K562 (cell line): ENCODE measurements at regions not wholly inside any gene's neighbourhood (a gene's known extent, or its start where the extent isn't known, plus 50 kb on each side); places are given as distances from the start of the nearest gene placed in this dataset.

Experiments
- BRD4 ChIP-seq: fragments of 200-600 bp; sonication (generic); IDR thresholded peaks from 2 replicates; pipeline ENCODE4 v1.6.1; 2017; ENCODE audit warnings: inconsistent platforms
- BRF1 ChIP-seq: IDR thresholded peaks from 3 replicates; pipeline ENCODE4 v1.6.1; 2011; ENCODE audit warnings: borderline replicate concordance, mild to moderate bottlenecking; ENCODE audit not compliant: insufficient read length; ENCODE audit errors: extremely low read depth
- CBFA2T3 ChIP-seq: fragments of 450-650 bp; IDR thresholded peaks from 2 replicates; pipeline ENCODE4 v1.6.1; 2017
- DACH1 ChIP-seq: fragments of 450-650 bp; IDR thresholded peaks from 2 replicates; pipeline ENCODE4 v1.6.1; 2018; ENCODE audit not compliant: partially characterized antibody
- DPF2 ChIP-seq: fragments of 450-650 bp; IDR thresholded peaks from 2 replicates; pipeline ENCODE4 v1.6.1; 2016
- EP300 ChIP-seq: IDR thresholded peaks from 2 replicates; pipeline ENCODE4 v1.6.1; 2012; ENCODE audit warnings: low read length, improper control_type of control experiment
- ILK ChIP-seq: fragments of 450-650 bp; IDR thresholded peaks from 2 replicates; pipeline ENCODE4 v1.6.1; 2016; ENCODE audit warnings: missing genetic modification characterization, low read depth, mild to moderate bottlenecking, missing compliant biosample characterization, moderate library complexity, borderline replicate concordance
- MCM3 ChIP-seq: fragments of 450-650 bp; IDR thresholded peaks from 2 replicates; pipeline ENCODE4 v1.6.1; 2016
- MEIS2 ChIP-seq: fragments of 450-650 bp; IDR thresholded peaks from 2 replicates; pipeline ENCODE4 v1.6.1; 2014; ENCODE audit warnings: mild to moderate bottlenecking; ENCODE audit not compliant: partially characterized antibody
- MYBL2 ChIP-seq, 2 experiments: fragments of 450-650 bp in 1 of 2; sonication (generic) in 1 of 2; formaldehyde crosslinking in 1 of 2; IDR thresholded peaks; 2 replicates each; pipeline versions ENCODE4 v1.6.1 to v1.8.1; 2017 to 2022; ENCODE audit warnings: borderline replicate concordance in 1 of 2, inconsistent platforms in 1 of 2, low read depth in 1 of 2, mild to moderate bottlenecking in 1 of 2, missing genetic modification reagents in 1 of 2, moderate library complexity in 1 of 2
- NCOA1 ChIP-seq: fragments of 450-650 bp; IDR thresholded peaks from 2 replicates; pipeline ENCODE4 v1.6.1; 2016; ENCODE audit warnings: low read depth
- NFATC3 ChIP-seq: fragments of 450-650 bp; IDR thresholded peaks from 2 replicates; pipeline ENCODE4 v1.6.1; 2017; ENCODE audit warnings: mild to moderate bottlenecking
- NFRKB ChIP-seq: fragments of 450-650 bp; IDR thresholded peaks from 2 replicates; pipeline ENCODE4 v1.6.1; 2016; ENCODE audit warnings: low read depth
- POLR2H ChIP-seq: IDR thresholded peaks from 2 replicates; pipeline ENCODE4 v1.6.1; 2016; ENCODE audit warnings: missing genetic modification characterization, low read depth, mild to moderate bottlenecking, control low read depth, missing compliant biosample characterization, moderate library complexity
- RBBP5 ChIP-seq: fragments of 200-600 bp; sonication (generic); IDR thresholded peaks from 2 replicates; pipeline ENCODE4 v1.6.1; 2012; ENCODE audit warnings: borderline replicate concordance, mild to moderate bottlenecking, low read length, control low read depth, inconsistent platforms; ENCODE audit not compliant: insufficient read depth, poor library complexity, severe bottlenecking
- SMAD4 ChIP-seq: fragments of 250-450 bp; sonication (Bioruptor Pico); conservative IDR thresholded peaks from 2 replicates; pipeline ENCODE4 v1.8.0; 2021; ENCODE audit warnings: inconsistent platforms, mild to moderate bottlenecking, moderate library complexity
- SMARCA4 ChIP-seq: fragments of 450-650 bp; IDR thresholded peaks from 2 replicates; pipeline ENCODE4 v1.6.1; 2016
- SMARCC2 ChIP-seq: fragments of 450-650 bp; IDR thresholded peaks from 2 replicates; pipeline ENCODE4 v1.6.1; 2017; ENCODE audit warnings: antibody characterized with exemption, moderate library complexity, mild to moderate bottlenecking, low read depth
- SMARCE1 ChIP-seq: fragments of 450-650 bp; IDR thresholded peaks from 2 replicates; pipeline ENCODE4 v1.7.1; 2016; ENCODE audit warnings: mild to moderate bottlenecking
- STAT5A ChIP-seq: IDR thresholded peaks from 2 replicates; pipeline ENCODE4 v1.6.1; 2012; ENCODE audit warnings: low read length, inconsistent platforms, borderline replicate concordance
- TBL1XR1 ChIP-seq, 2 experiments: IDR thresholded peaks; 2 replicates each; pipeline ENCODE4 v1.6.1; 2012; ENCODE audit warnings: improper control_type of control experiment in 2 of 2, low read length in 2 of 2, mild to moderate bottlenecking in 1 of 2
- ZBTB5 ChIP-seq: fragments of 450-650 bp; IDR thresholded peaks from 2 replicates; pipeline ENCODE4 v1.6.1; 2017; ENCODE audit warnings: antibody characterized with exemption
- ZNF592 ChIP-seq: fragments of 450-650 bp; IDR thresholded peaks from 2 replicates; pipeline ENCODE4 v1.6.1; 2017; ENCODE audit warnings: antibody characterized with exemption, mild to moderate bottlenecking
- TF ChIP-seq, protein P1 (sequence below): fragments of 450-650 bp; formaldehyde crosslinking; conservative IDR thresholded peaks from 2 replicates; pipeline ENCODE4 v1.4.0; 2022; ENCODE audit warnings: mild to moderate bottlenecking, missing genetic modification characterization

- TF ChIP-seq SMAD4 (CRISPR knock-in tag) (peak; percentile 12; the same call in 1 of the 2 replicates), BRF1 (no peak), MCM3 (no peak), NFRKB (peak; percentile 63; the same call in 1 of the 2 replicates), DACH1 (no peak), SMARCC2 (peak; percentile 51; the same call in 1 of the 2 replicates), SMARCE1 (peak; percentile 28; the same call in 1 of the 2 replicates), CBFA2T3 (peak; percentile 51; the same call in 1 of the 2 replicates), RBBP5 (peak; percentile 66), DPF2 (peak; percentile 37), MYBL2 (IDR thresholded peaks at IDR 0.05; ENCODE audit: low read depth) (peak; percentile 60; the same call in 1 of the 2 replicates), MYBL2 (CRISPR knock-in tag; IDR thresholded peaks at IDR 0.05; ENCODE audit: borderline replicate concordance) (no peak), ILK (tag) (no peak), ZBTB5 (peak; percentile 41; the same call in 1 of the 2 replicates), SMARCA4 (peak; percentile 55), POLR2H (0 out of 2 replicates have a peak, but pooled peaks have one; percentile 52), NCOA1 (peak; percentile 15; the same call in 1 of the 2 replicates), BRD4 (no peak), ZNF592 (peak; percentile 95), MEIS2 (peak; percentile 19), TBL1XR1 (IDR thresholded peaks at IDR 0.05; ENCODE audit: low read length in 2 of 2) (peak in 1 of 2 experiments; percentile 46; a peak in 2 of 4 replicates), EP300 (peak; percentile 89; the same call in 1 of the 2 replicates), NFATC3 (peak; percentile 20; the same call in 1 of the 2 replicates), STAT5A (peak; percentile 87)
- TF ChIP-seq, protein P1, sequence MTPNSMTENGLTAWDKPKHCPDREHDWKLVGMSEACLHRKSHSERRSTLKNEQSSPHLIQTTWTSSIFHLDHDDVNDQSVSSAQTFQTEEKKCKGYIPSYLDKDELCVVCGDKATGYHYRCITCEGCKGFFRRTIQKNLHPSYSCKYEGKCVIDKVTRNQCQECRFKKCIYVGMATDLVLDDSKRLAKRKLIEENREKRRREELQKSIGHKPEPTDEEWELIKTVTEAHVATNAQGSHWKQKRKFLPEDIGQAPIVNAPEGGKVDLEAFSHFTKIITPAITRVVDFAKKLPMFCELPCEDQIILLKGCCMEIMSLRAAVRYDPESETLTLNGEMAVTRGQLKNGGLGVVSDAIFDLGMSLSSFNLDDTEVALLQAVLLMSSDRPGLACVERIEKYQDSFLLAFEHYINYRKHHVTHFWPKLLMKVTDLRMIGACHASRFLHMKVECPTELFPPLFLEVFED: no peak
These were observed 101.5 kb upstream of the MTPN start (continued) for GRCh38 chr7:136078630-136079029.
